ENCODE measurements at regions not wholly inside any gene's neighbourhood (a gene's known extent, or its start where the extent isn't known, plus 50 kb on each side); places are given as distances from the start of the nearest gene placed in this dataset.

GRCh38 chrX:137118136-137118535 is 84.3 kb upstream of the GPR101 start:
- TF ChIP-seq, protein P1, sequence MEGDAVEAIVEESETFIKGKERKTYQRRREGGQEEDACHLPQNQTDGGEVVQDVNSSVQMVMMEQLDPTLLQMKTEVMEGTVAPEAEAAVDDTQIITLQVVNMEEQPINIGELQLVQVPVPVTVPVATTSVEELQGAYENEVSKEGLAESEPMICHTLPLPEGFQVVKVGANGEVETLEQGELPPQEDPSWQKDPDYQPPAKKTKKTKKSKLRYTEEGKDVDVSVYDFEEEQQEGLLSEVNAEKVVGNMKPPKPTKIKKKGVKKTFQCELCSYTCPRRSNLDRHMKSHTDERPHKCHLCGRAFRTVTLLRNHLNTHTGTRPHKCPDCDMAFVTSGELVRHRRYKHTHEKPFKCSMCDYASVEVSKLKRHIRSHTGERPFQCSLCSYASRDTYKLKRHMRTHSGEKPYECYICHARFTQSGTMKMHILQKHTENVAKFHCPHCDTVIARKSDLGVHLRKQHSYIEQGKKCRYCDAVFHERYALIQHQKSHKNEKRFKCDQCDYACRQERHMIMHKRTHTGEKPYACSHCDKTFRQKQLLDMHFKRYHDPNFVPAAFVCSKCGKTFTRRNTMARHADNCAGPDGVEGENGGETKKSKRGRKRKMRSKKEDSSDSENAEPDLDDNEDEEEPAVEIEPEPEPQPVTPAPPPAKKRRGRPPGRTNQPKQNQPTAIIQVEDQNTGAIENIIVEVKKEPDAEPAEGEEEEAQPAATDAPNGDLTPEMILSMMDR (IDR thresholded peaks at IDR 0.05): no peak
- no peak for TF ChIP-seq ZFX (IDR thresholded peaks at IDR 0.05; ENCODE audit: borderline replicate concordance)
